Kidney (tissue), 13 donors: ENCODE measurements at regions not wholly inside any gene's neighbourhood (a gene's known extent, or its start where the extent isn't known, plus 50 kb on each side); places are given as distances from the start of the nearest gene placed in this dataset.

Source experiments
- DNase-seq, 5 donors: peaks; one replicate each; pipeline ENCODE4 v3.0.0-alpha.2; 2013 to 2020
- FAIRE-seq: peaks from 2 replicates; lab custom pipeline; 2012; peaks lifted over from hg19 to GRCh38; lab: Jason Lieb, UNC
- H3K27ac ChIP-seq, 2 donors: one replicate each; pipeline ENCODE4 v1.7.0; 2013; ENCODE audit warnings: low read depth in 2 of 2, low read length in 2 of 2, inconsistent platforms in 1 of 2
- H3K27me3 ChIP-seq: one replicate; pipeline ENCODE4 v1.7.1; 2013; ENCODE audit warnings: low read length, inconsistent platforms; ENCODE audit not compliant: control insufficient read depth, insufficient read depth
- H3K36me3 ChIP-seq, 3 donors: one replicate each; pipeline versions ENCODE4 v1.7.0 to v1.7.1; 2013; ENCODE audit warnings: low read length in 3 of 3, control low read depth in 1 of 3, inconsistent platforms in 1 of 3; ENCODE audit not compliant: insufficient read depth in 3 of 3, control insufficient read depth in 2 of 3
- H3K4me1 ChIP-seq, 3 donors: one replicate each; pipeline versions ENCODE4 v1.7.0 to v1.7.1; 2013; ENCODE audit warnings: low read length in 3 of 3, inconsistent platforms in 1 of 3, low read depth in 1 of 3; ENCODE audit not compliant: control insufficient read depth in 2 of 3, insufficient read depth in 2 of 3
- H3K4me3 ChIP-seq, 3 donors: one replicate each; pipeline versions ENCODE4 v1.7.0 to v1.8.1; 2013; ENCODE audit warnings: low read length in 3 of 3, control low read depth in 1 of 3, inconsistent platforms in 1 of 3
- H3K9ac ChIP-seq, 3 donors: one replicate each; pipeline versions ENCODE4 v1.7.0 to v1.7.1; 2013; ENCODE audit warnings: low read length in 3 of 3, control low read depth in 1 of 3, inconsistent platforms in 1 of 3
- H3K9me3 ChIP-seq, 3 donors: one replicate each; pipeline versions ENCODE4 v1.7.0 to v1.7.1; 2013; ENCODE audit warnings: low read length in 3 of 3, control low read depth in 1 of 3, inconsistent platforms in 1 of 3; ENCODE audit not compliant: control insufficient read depth in 2 of 3, insufficient read depth in 1 of 3
- CTCF ChIP-seq: IDR thresholded peaks from 3 replicates; pipeline ENCODE4 v1.5.1; 2012; ENCODE audit warnings: mild to moderate bottlenecking, moderate library complexity, borderline replicate concordance; ENCODE audit not compliant: insufficient read depth; ENCODE audit errors: extremely low read depth
- intact Hi-C: fragments of 100-400 bp; cut with DNase I; formaldehyde crosslinking; loops from one replicate; pipeline ENCODE4 v1.11.1; 2022
- donor health status: control.
- donor health status: control.
- donor health status: control.
- donor health status: control.
- donor health status: control.
- donor health status: DM: yes; HTN: yes; CAD: no.
- donor health status: Normal renal cell carcinoma (clear cell type).

GRCh38 chr3:163476179-163476578, 1602.1 kb downstream of the SI start:
- Histone ChIP-seq H3K9ac (no peak overlapping the region), H3K27ac (no peak overlapping the region), H3K4me3 (no peak overlapping the region), H3K4me1 (no peaks in the 10 kb centered on the region), H3K9me3 (no peaks in the 10 kb centered on the region), H3K27me3 (no peaks in the 10 kb centered on the region), H3K36me3 (no peaks in the 10 kb centered on the region)
- FAIRE-seq (no peak), DNase-seq (no peak)
- intact Hi-C loops = no loop called here
- TF ChIP-seq CTCF = no peak

- Histone ChIP-seq H3K36me3 (no peaks in the 10 kb centered on the region), H3K27me3 (no peaks in the 10 kb centered on the region), H3K27ac (no peak overlapping the region), H3K4me1 (no peaks in the 10 kb centered on the region), H3K9ac (no peak overlapping the region), H3K9me3 (no peaks in the 10 kb centered on the region), H3K4me3 (no peak overlapping the region)
- no peak for TF ChIP-seq CTCF
- intact Hi-C loops = no loop called here
- DNase-seq (no peak), FAIRE-seq (no peak)
These were observed 1603.5 kb downstream of the SI start for GRCh38 chr3:163474766-163475165.

GRCh38 chr3:163468531-163469335, 1609.6 kb downstream of the SI start:
- H3K27ac ChIP-seq = no peak overlapping the region
- H3K9ac ChIP-seq = no peak overlapping the region
- H3K4me1 ChIP-seq = no peaks in the 10 kb centered on the region
- no peak for DNase-seq
- intact Hi-C loops = no loop called here
- H3K4me3 ChIP-seq = no peak overlapping the region
- no peaks in the 10 kb centered on the region for H3K9me3 ChIP-seq
- FAIRE-seq = no peak
- no peak for TF ChIP-seq CTCF
- no peaks in the 10 kb centered on the region for H3K36me3 ChIP-seq
- H3K27me3 ChIP-seq = no peaks in the 10 kb centered on the region
